Activated CD4-positive, alpha-beta T cell treated with anti-CD3 and anti-CD28 coated beads for 4 hours (primary cell): ENCODE measurements at regions not wholly inside any gene's neighbourhood (a gene's known extent, or its start where the extent isn't known, plus 50 kb on each side); places are given as distances from the start of the nearest gene placed in this dataset.
"Not testable (repeated sequence)": the region's sequence is repeated elsewhere in the genome, so short reads cannot be mapped to it uniquely, and the experiment has no call there.

Source experiments
- DNase-seq, 2 donors: peaks; one replicate each; pipeline ENCODE4 v3.0.0-alpha.2; 2020

- DNase-seq = no peak
Measured at GRCh38 chr13:62167650-62168172, 752.1 kb upstream of the PCDH20 start.

GRCh38 chr13:62162860-62163259 lies 747.2 kb upstream of the PCDH20 start:
- no peak for DNase-seq

GRCh38 chr13:62158520-62158919 lies 742.9 kb upstream of the PCDH20 start:
- no peak for DNase-seq

GRCh38 chr13:62151724-62152123 lies 736.1 kb upstream of the PCDH20 start:
- not testable (repeated sequence) for DNase-seq

GRCh38 chr13:62142048-62142447 lies 726.4 kb upstream of the PCDH20 start:
- no peak for DNase-seq

GRCh38 chr13:62139597-62139996 lies 723.9 kb upstream of the PCDH20 start:
- DNase-seq = no peak

- no peak for DNase-seq
Measured at GRCh38 chr13:62137629-62138405, 722.2 kb upstream of the PCDH20 start.

- no peak for DNase-seq
Measured at GRCh38 chr13:62131604-62132003, 716.0 kb upstream of the PCDH20 start.

GRCh38 chr13:62130062-62130970 lies 714.7 kb upstream of the PCDH20 start:
- no peak for DNase-seq

- no peak for DNase-seq
Measured at GRCh38 chr13:62129000-62129551, 713.4 kb upstream of the PCDH20 start.

GRCh38 chr13:62126400-62126799 lies 710.8 kb upstream of the PCDH20 start:
- DNase-seq = no peak

- no peak for DNase-seq
Measured at GRCh38 chr13:62125451-62125850, 709.8 kb upstream of the PCDH20 start.

- DNase-seq = no peak
Measured at GRCh38 chr13:62123409-62123808, 707.8 kb upstream of the PCDH20 start.

- no peak for DNase-seq
Measured at GRCh38 chr13:62122434-62122833, 706.8 kb upstream of the PCDH20 start.

- DNase-seq = no peak
Measured at GRCh38 chr13:62119739-62120700, 704.4 kb upstream of the PCDH20 start.

GRCh38 chr13:62115831-62116230 lies 700.2 kb upstream of the PCDH20 start:
- DNase-seq = no peak

- DNase-seq = no peak
Measured at GRCh38 chr13:62113179-62113578, 697.5 kb upstream of the PCDH20 start.

- no peak for DNase-seq
Measured at GRCh38 chr13:62110079-62110478, 694.4 kb upstream of the PCDH20 start.

GRCh38 chr13:62104136-62104535 lies 688.5 kb upstream of the PCDH20 start:
- not testable (repeated sequence) for DNase-seq

- no peak for DNase-seq
Measured at GRCh38 chr13:62096652-62097051, 681.0 kb upstream of the PCDH20 start.

- DNase-seq = no peak
Measured at GRCh38 chr13:62094932-62095331, 679.3 kb upstream of the PCDH20 start.
